GM21737 (cell line): ENCODE measurements at regions not wholly inside any gene's neighbourhood (a gene's known extent, or its start where the extent isn't known, plus 50 kb on each side); places are given as distances from the start of the nearest gene placed in this dataset.
"Not testable (repeated sequence)": the region's sequence is repeated elsewhere in the genome, so short reads cannot be mapped to it uniquely, and the experiment has no call there.

ENCODE experiments used
- ATAC-seq: cut with Tn5 transposase; IDR thresholded peaks from one replicate; pipeline ENCODE4 v1.9.1; 2021; ENCODE audit warnings: mild to moderate bottlenecking, moderate library complexity; ENCODE audit not compliant: unreplicated experiment

DNA sequence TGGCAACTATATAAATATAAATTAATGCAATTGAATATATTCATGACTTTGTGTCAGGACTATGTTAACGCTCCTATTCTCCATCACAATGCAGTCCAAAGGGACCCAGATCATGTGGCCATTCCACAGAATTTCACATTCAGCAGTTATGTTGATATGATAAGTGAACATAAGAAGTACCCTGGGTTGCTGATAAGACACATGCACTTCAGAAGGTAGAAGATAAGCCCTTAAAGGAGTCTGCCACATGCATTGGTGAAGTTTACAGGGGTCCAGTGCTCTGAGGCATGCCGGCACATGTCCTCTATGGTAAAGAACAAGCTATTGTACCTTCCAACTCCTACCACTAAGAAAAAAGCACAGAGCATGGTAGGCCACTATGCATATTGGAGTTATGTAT is 76.4 kb downstream of the PHAX start:
- ATAC-seq, result no peak

DNA sequence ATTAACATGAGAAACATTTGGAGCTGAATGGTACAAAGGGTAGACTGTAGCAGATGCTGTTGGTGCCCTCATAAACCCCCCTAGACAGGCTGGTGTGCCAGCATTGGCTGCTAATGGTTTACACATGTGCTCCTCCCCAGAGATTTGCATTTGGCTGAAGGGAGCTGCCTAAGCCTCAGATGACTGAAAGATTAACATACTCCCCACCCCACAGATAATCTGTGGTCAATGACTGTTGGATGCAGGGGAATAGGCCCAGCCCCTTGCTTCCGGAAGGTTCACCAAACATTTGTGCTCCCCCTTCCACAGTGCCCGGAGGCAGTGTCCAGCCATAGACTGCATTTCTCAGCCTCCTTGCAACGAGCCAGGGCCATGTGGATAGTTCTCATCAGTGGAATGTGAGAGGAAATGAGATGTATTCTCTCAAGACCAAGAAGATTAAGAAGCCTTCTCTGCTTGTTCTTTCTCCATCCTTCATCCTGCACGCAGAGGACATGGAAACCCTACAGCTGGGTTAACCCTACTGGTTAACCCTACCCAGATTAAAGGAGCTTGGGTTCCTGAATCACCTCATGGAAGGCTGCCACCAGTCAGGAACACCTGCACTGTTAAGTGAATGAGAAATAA is 79.6 kb downstream of the PHAX start:
- peak; percentile 47 for ATAC-seq

DNA sequence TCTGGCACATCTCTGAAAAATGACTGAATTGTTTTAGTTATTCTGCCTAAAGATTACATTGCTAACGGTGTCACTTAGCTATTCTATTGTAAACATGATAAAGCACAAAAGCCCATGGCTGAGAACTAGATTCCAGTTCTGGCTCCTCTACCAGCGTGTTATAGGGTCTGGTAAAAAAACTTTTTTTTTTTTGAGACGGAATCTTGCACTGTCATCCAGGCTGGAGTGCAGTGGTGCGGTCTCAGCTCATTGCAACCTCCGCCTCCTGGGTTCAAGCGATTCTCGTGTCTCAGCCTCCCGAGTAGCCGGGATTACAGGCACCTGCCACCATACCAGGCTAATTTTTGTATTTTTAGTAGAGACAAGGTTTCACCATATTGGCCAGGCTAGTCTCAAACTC is 80.6 kb downstream of the PHAX start:
- ATAC-seq, result not testable (repeated sequence)

DNA sequence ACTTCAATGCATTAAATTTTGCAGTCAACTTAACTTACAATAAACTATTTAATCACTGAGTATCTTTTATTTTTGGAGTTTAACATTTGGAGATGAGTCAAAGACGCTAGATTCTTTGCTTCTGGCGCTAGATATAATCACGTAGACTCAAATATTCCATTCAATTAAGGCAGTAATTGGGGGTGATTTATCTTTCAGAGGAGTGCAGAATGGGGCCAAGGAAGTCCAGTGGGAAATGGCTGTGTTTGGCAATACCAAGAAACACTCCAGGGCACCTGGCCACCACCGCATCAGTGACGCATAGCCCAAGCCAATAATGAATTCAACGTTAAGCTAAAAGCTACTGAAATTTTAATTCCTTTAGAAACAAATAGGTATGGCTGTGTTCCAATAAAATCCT is 81.2 kb downstream of the PHAX start:
- no peak for ATAC-seq

DNA sequence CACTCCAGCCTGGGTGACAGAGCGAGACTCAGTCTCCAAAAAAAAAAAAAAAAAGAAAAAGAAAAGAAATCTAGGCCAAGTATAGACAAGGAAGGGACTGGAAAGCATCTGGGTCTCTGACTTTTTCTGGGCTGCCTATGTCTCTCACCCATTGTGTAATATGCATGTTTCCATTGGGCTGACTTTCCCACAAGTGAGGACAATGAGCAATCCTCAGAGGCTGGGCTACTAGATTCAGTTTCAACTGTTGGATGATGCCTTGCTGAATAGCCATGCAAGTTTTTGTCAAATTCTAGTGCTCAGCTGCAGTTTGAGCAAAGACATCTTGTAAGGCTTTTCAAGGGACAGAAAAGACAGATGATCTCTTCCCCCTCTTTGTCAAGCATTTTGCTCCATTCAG is 82.1 kb downstream of the PHAX start:
- no peak for ATAC-seq

DNA sequence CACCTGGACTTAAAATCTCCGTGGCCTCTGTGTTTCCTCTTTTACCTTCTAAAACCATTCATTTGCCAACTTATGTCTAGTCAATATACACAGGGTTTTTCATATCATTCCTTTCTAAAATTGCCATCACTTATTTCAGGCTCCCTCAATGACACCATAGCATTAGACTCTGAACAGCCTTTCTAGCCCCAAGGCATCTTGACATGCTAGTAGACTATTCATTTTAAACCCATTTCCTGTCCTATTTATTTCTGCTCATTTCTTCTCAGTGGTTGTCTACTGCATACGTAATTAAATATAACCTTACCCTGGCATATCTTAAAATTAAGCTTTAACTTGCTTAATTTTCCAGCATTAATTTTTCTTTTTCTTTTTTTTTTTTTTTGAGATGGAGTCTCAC is 83.2 kb downstream of the PHAX start:
- no peak for ATAC-seq

DNA sequence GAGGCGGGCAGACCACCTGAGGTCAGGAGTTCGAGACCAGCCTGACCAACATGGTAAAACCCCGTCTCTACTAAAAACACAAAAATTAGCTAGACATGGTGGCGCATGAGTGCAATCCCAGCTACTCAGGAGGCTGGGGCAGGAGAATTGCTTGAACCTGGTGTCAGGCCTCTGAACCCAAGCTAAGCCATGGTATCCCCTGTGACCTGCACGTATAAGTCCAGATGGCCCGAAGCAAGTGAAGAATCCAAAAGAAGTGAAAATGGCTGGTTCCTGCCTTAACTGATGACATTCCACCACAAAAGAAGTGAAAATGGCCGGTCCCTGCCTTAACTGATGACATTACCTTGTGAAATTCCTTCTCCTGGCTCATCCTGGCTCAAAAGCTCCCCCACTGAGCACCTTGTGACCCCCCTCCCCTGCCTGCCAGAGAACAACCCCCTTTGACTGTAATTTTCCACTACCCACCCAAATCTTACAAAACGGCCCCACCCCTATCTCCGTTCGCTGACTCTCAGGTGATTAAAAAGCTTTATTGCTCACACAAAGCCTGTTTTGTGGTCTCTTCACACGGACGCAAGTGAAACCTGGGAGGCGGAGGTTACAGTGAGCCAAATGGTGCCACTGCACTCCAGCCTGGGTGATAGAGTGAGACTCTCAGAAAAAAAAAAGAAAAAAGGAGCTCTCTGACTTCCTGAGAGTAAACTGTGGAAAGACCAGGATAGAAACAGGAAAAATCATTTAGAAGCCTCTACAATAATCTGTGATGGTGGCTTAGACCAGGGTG is 84.1 kb downstream of the PHAX start:
- ATAC-seq, result not testable (repeated sequence)

DNA sequence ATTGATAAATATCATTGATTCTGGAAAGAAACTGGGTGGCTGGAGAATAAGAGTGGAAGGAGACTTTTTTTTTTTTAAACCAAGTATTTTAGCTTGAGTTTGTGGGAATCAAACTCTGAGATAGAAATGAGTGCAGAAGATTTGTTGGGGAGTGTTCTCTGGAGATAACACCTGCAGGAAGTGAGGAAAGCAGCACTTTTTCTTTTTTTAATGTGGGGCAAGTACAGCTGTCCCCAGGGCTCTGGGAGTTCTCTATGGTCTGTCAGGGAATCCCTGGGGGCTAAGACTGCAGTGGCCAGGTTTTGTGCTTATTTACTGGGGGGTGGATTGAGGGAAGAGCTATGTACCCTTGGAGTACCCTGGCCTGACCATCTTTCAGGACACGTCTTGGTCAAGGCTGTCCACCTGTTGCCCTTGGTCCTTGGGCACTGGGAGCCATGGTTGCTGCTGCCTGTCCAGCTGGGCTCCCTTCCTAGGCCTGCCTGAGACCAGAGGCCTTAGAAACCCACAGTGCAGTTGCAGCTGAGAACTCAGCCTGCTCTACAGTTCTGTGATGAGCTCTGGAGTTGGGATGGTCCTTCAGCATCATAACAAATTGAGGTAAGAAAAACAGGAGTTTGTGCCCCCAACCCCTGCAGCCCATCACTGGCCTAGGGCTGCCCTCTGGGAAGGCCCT is 85.8 kb downstream of the PHAX start:
- peak; percentile 56 for ATAC-seq

DNA sequence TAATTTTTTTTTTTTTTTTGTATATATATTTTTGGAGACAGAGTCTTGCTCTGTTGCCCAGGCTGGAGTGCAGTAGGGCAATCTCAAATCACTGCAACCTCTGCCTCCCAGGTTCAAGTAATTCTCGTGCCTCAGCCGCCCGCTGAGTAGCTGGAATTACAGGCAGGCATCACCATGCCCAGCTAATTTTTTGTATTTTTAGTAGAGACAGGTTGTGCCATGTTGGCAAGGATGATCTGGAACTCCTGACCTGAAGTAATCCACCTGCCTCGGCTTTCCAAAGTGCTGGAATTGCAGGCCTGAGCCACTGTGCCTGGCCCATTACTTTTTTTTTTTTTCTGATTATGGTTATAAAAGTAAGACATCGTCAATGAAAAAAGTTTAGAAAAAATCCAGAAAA is 84.0 kb upstream of the LMNB1 start:
- no peak for ATAC-seq

DNA sequence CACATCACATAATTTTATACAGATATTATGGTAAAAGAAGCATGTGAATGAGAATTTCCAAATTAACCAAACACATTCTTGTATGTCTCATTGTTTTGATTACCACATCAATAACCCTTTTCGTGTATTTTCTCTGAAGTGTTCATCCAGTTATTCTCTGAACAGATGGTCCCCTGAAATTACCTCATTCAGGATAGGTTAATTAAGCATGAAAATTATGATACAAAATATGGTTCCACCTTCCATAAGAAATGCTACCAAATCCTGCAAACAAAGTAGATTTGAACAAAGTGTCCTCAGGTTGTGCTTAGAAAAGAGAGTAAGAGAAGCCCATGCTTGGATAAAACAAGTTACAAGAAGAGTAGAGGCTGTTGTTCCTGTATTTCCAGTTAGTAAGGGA is 83.1 kb upstream of the LMNB1 start:
- no peak for ATAC-seq

DNA sequence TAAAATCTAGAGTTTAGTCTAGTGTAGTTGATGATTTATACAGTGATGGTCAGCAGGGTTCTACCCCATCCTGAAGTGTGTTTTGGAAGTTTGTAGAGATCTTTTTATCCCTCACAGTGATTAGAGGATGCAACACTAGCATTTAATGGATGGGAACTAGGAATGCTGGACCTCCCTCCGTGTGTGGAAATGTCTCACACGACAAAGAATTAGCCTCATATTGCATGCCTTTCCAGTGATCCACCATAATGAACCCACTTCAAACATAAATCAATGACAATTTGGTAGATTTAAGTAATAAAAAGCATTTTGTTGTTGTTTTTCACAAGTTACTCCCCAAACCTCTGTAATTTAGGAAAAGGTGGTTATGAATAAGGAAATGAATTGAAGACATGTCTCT is 82.5 kb upstream of the LMNB1 start:
- no peak for ATAC-seq

DNA sequence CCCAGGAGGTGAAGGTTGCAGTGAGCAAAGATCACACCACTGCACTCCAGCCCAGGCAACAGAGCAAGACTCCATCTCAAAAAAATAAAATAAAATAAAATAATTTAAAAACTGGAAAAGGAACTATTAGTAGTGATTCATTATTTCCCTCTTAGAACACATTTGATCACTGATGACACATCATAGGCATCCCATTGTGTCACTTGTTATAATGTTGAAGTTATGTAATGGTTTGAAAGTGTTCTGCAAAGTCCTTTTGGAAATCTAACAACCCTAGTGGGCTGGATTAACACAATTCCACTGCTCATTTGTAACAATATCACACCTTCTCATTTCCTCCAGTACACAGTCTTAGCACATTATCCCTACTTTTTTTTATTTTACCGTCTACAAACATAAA is 81.8 kb upstream of the LMNB1 start:
- ATAC-seq, result no peak

DNA sequence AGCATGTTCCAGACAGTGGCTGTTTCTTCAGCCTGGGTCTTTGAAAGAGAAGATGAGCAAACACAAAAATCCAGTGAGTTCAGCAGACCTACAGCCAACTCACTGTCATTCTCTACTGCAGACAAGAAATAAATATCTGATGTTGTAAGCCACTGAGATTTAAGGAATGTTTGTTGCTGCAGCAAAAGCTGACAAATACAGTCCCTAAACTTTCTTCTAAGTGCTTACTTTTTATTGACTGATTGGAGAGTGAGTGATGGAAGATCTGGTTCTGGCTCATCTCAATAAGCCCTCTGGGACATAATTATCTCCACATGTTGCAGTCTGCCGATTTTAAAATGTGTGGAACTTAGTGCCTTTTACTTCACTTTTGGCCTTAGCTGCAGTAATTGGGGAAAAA is 69.9 kb upstream of the LMNB1 start:
- ATAC-seq, result no peak

DNA sequence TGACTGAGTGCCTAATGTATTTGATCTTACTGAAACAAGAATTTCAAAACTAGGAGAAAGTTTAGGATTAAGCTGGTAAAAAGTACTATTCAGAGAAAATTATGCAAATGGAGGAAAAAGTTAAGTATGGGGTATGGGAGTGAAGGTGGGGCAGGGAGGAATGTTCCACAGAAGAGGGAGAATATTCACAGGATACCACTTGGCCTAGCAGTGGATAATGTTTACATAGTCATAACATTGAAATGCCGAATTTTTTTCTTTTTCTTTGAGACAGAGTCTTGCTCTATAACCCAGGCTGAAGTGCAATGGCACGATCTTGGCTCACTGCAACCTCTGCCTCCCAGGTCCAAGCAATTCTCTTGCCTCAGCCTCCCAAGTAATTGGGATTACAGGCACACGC is 61.2 kb upstream of the LMNB1 start:
- no peak for ATAC-seq

DNA sequence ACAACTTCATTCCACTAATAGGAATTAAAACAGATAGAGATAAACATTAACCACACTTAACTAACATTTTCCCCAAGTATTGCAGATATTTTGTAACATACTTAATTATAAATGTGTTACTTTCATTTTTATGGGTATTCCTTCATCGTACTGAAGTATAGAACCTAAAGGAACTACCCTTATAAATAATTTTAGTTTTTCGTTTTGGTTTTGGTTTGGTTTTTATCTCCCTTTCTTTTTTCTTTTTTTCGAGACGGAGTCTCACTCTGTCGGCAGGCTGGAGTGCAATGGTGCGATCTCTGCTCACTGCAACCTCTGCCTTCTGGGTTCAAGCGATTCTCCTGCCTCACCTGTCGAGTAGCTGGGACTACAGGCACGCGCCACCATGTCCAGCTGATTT is 60.1 kb upstream of the LMNB1 start:
- ATAC-seq, result no peak

DNA sequence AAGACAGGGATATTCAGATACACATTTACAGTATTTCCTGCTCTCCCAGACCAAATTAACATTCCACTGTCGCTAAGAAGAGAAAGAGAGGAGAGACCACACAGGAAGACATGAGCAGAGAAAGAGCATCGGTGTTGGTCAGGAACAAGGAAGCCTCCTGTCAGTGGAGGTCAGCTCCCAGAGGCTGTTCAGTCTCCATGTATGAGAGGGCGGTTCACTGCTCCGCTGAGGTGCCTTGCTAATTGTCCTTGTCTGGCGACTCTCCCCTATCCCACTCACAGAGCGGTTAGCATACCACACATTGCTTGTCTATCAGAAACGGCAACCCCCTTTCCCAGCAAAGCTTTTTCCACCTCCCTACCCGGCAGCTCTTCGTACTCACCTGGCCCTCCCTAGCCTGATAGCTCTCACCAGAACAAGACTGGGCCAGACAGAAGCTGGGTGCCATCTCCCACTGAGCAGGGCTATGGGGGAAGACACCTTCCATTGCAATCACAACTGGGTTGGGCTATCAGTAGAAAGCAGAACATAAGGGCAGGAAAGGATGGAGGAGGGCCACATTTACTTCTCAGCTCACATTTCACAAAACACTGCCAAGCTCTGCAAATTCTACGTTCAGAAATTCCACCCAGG is 58.6 kb upstream of the LMNB1 start:
- no peak for ATAC-seq

DNA sequence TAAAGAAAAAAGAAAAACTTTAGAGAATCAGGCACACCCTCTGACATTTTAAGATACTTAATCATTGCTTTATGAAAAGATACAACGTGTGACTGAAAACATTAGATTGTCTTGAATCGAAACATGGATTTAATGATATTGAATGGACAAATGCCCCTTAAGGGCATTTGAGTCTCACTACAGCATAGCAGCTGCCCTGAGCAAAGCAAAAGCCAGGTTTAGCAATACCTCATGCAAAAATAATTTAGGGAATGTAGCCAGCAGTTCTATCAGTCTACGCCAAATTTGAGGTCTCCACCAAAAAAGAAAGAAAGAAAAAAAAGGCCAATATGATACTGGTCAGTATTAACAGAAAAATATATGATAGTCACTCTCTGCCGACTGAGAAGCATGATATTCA is 56.6 kb upstream of the LMNB1 start:
- ATAC-seq, result no peak

DNA sequence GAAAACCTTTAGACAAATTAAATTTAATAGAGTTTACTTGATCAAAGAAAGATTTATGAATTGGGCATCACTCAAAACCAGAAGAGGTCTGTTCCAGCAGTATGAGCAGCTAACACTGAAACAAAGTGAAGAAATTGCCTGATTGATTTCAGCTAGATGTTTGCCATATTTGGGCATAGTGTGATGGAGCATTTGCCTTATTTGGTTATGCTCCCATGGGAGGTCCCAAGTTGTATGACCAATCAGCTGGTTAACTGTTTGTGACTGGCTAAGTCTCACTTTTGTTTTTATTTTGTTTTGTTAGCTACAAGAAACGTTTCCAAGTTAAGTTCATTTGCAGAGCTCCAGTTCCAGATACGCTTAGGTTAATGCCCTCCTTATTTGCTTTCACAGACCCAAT is 53.3 kb upstream of the LMNB1 start:
- no peak for ATAC-seq
